Mesenchymal stem cell (in vitro differentiated cells and primary cell): ENCODE measurements at regions not wholly inside any gene's neighbourhood (a gene's known extent, or its start where the extent isn't known, plus 50 kb on each side); places are given as distances from the start of the nearest gene placed in this dataset.
A peak's percentile ranks its signal among the peaks of the same experiment; 100 is the strongest.

Experiments
- DNase-seq: peaks from one replicate; pipeline ENCODE4 v3.0.0-alpha.2; 2013
- H2AFZ ChIP-seq: one replicate; pipeline ENCODE4 v1.6.1; 2013; ENCODE audit warnings: low read depth, mild to moderate bottlenecking, control low read depth, inconsistent platforms, low read length, moderate library complexity
- H2AK5ac ChIP-seq: 2 replicates; pipeline ENCODE4 v1.6.1; 2013; ENCODE audit warnings: low read length, moderate library complexity, mild to moderate bottlenecking, inconsistent platforms; ENCODE audit not compliant: severe bottlenecking
- H2BK120ac ChIP-seq: one replicate; pipeline ENCODE4 v1.6.1; 2013; ENCODE audit warnings: low read depth, mild to moderate bottlenecking, inconsistent platforms, low read length, moderate library complexity
- H2BK12ac ChIP-seq, 2 experiments: one replicate each; pipeline ENCODE4 v1.6.1; 2013; ENCODE audit warnings: inconsistent platforms in 2 of 2, low read length in 2 of 2, mild to moderate bottlenecking in 2 of 2, moderate library complexity in 2 of 2, control low read depth in 1 of 2
- H2BK15ac ChIP-seq: one replicate; pipeline ENCODE4 v1.6.1; 2013; ENCODE audit warnings: mild to moderate bottlenecking, low read depth, inconsistent platforms; ENCODE audit not compliant: poor library complexity, severe bottlenecking
- H2BK5ac ChIP-seq: 2 replicates; pipeline ENCODE4 v1.6.1; 2013; ENCODE audit warnings: low read depth, mild to moderate bottlenecking, low read length, control low read depth, inconsistent platforms; ENCODE audit not compliant: poor library complexity, severe bottlenecking
- H3K14ac ChIP-seq, 2 experiments: one replicate each; pipeline ENCODE4 v1.6.1; 2013; ENCODE audit warnings: inconsistent platforms in 2 of 2, low read length in 2 of 2, control low read depth in 1 of 2, mild to moderate bottlenecking in 1 of 2, moderate library complexity in 1 of 2
- H3K18ac ChIP-seq, 2 experiments: one replicate each; pipeline ENCODE4 v1.6.1; 2013; ENCODE audit warnings: inconsistent platforms in 2 of 2, low read length in 2 of 2, control low read depth in 1 of 2, low read depth in 1 of 2, mild to moderate bottlenecking in 1 of 2
- H3K23ac ChIP-seq, 2 experiments: one replicate each; pipeline ENCODE4 v1.6.1; 2013; ENCODE audit warnings: inconsistent platforms in 2 of 2, low read length in 2 of 2, mild to moderate bottlenecking in 2 of 2, moderate library complexity in 2 of 2, control low read depth in 1 of 2
- H3K27ac ChIP-seq: 2 replicates; pipeline ENCODE4 v1.5.1; 2013; ENCODE audit warnings: mild to moderate bottlenecking, moderate library complexity, low read length, control low read depth, inconsistent platforms; ENCODE audit not compliant: poor library complexity, severe bottlenecking
- H3K27me3 ChIP-seq, 2 experiments: 2 replicates each; pipeline versions ENCODE4 v1.6.1 to v1.7.0; 2013; ENCODE audit warnings: low read length in 2 of 2, mild to moderate bottlenecking in 2 of 2, moderate library complexity in 2 of 2, control low read depth in 1 of 2, inconsistent platforms in 1 of 2; ENCODE audit not compliant: control insufficient read depth in 1 of 2, insufficient read depth in 1 of 2
- H3K36me3 ChIP-seq, 2 experiments: 2 replicates each; pipeline versions ENCODE4 v1.6.1 to v1.7.0; 2013; ENCODE audit warnings: low read length in 2 of 2, control low read depth in 1 of 2, inconsistent platforms in 1 of 2, low read depth in 1 of 2, mild to moderate bottlenecking in 1 of 2; ENCODE audit not compliant: insufficient read depth in 2 of 2, control insufficient read depth in 1 of 2
- H3K4ac ChIP-seq, 2 experiments: one replicate each; pipeline ENCODE4 v1.6.1; 2013; ENCODE audit warnings: inconsistent platforms in 2 of 2, low read length in 2 of 2, mild to moderate bottlenecking in 2 of 2, moderate library complexity in 2 of 2, control low read depth in 1 of 2, low read depth in 1 of 2
- H3K4me1 ChIP-seq: 2 replicates; pipeline ENCODE4 v1.6.1; 2013; ENCODE audit warnings: low read depth, low read length, control low read depth; ENCODE audit not compliant: control insufficient read depth, insufficient read depth
- H3K4me2 ChIP-seq: 2 replicates; pipeline ENCODE4 v1.6.1; 2013; ENCODE audit warnings: low read length, mild to moderate bottlenecking, inconsistent platforms; ENCODE audit not compliant: poor library complexity, severe bottlenecking
- H3K4me3 ChIP-seq, 2 experiments: 2 replicates each; pipeline versions ENCODE4 v1.5.1 to v1.7.0; 2013; ENCODE audit warnings: low read length in 2 of 2, mild to moderate bottlenecking in 2 of 2, control low read depth in 1 of 2, low read depth in 1 of 2; ENCODE audit not compliant: insufficient read depth in 1 of 2
- H3K79me1 ChIP-seq: replicated peaks from 2 replicates; pipeline ENCODE4 v1.6.1; 2013; ENCODE audit warnings: mild to moderate bottlenecking, control low read depth, low read length, inconsistent platforms; ENCODE audit not compliant: poor library complexity, severe bottlenecking
- H3K9ac ChIP-seq: 2 replicates; pipeline ENCODE4 v1.7.0; 2013; ENCODE audit warnings: mild to moderate bottlenecking, low read length, moderate library complexity
- H3K9me3 ChIP-seq: 2 replicates; pipeline ENCODE4 v1.7.0; 2013; ENCODE audit warnings: mild to moderate bottlenecking, low read length; ENCODE audit not compliant: control insufficient read depth
- H4K8ac ChIP-seq: one replicate; pipeline ENCODE4 v1.6.1; 2013; ENCODE audit warnings: inconsistent platforms, mild to moderate bottlenecking, low read length, moderate library complexity
- H4K91ac ChIP-seq: one replicate; pipeline ENCODE4 v1.6.1; 2013; ENCODE audit warnings: mild to moderate bottlenecking, low read length, inconsistent platforms
- WGBS: methylation state at CpG from one replicate; pipeline ENCODE4 v1.1.7; 2013; ENCODE audit warnings: mixed read lengths; 5-methylcytosine and 5-hydroxymethylcytosine counted together

GRCh38 chrX:9149501-9150245, 115.7 kb upstream of the FAM9B start:
- H3K4me2 ChIP-seq = no peak overlapping the region
- H4K91ac ChIP-seq = no peak overlapping the region
- no peak overlapping the region for H2BK12ac ChIP-seq
- H4K8ac ChIP-seq = no peak overlapping the region
- H2BK5ac ChIP-seq = no peak overlapping the region
- H3K4me1 ChIP-seq = peaks cover 5% of the 10 kb centered on the region
- peak overlapping the region in 1 of 2 experiments; percentile 48 for H3K18ac ChIP-seq
- H3K4ac ChIP-seq = no peak overlapping the region
- DNase-seq = peak; percentile 20
- no peaks in the 10 kb centered on the region for H3K36me3 ChIP-seq
- no peaks in the 10 kb centered on the region for H3K79me1 ChIP-seq
- peaks cover 10% of the 10 kb centered on the region for H3K9me3 ChIP-seq
- 77% methylated on average over 8 of the region's 8 CpGs for WGBS
- H3K4me3 ChIP-seq = no peak overlapping the region
- no peak overlapping the region for H3K9ac ChIP-seq
- H3K14ac ChIP-seq = no peak overlapping the region
- no peak overlapping the region for H2BK15ac ChIP-seq
- no peak overlapping the region for H2BK120ac ChIP-seq
- no peak overlapping the region for H2AFZ ChIP-seq
- peak overlapping the region; percentile 96 for H3K27ac ChIP-seq
- H2AK5ac ChIP-seq = no peak overlapping the region
- H3K27me3 ChIP-seq = no peaks in the 10 kb centered on the region
- no peak overlapping the region for H3K23ac ChIP-seq

GRCh38 chrX:9151772-9152307, 117.9 kb upstream of the FAM9B start:
- no peak overlapping the region for H4K91ac ChIP-seq
- H3K4ac ChIP-seq = no peak overlapping the region
- no peak overlapping the region for H3K9ac ChIP-seq
- H2AK5ac ChIP-seq = no peak overlapping the region
- no peak overlapping the region for H3K14ac ChIP-seq
- H2BK12ac ChIP-seq = no peak overlapping the region
- no peak overlapping the region for H4K8ac ChIP-seq
- H2BK5ac ChIP-seq = no peak overlapping the region
- H2AFZ ChIP-seq = no peak overlapping the region
- no peak overlapping the region for H3K4me3 ChIP-seq
- H2BK120ac ChIP-seq = no peak overlapping the region
- H3K9me3 ChIP-seq = peaks cover 14% of the 10 kb centered on the region
- H3K4me2 ChIP-seq = no peak overlapping the region
- no peaks in the 10 kb centered on the region for H3K27me3 ChIP-seq
- DNase-seq = no peak
- no peak overlapping the region for H2BK15ac ChIP-seq
- H3K36me3 ChIP-seq = no peaks in the 10 kb centered on the region
- H3K4me1 ChIP-seq = peaks cover 4% of the 10 kb centered on the region
- no peak overlapping the region for H3K23ac ChIP-seq
- no CpG with 5 or more reads among the region's 2 CpGs for WGBS
- no peaks in the 10 kb centered on the region for H3K79me1 ChIP-seq
- no peak overlapping the region for H3K18ac ChIP-seq
- no peak overlapping the region for H3K27ac ChIP-seq

- H2BK12ac ChIP-seq = no peak overlapping the region
- H4K8ac ChIP-seq = no peak overlapping the region
- H3K27me3 ChIP-seq = no peaks in the 10 kb centered on the region
- H3K79me1 ChIP-seq = no peaks in the 10 kb centered on the region
- no peaks in the 10 kb centered on the region for H3K36me3 ChIP-seq
- H3K18ac ChIP-seq = no peak overlapping the region
- H3K4me1 ChIP-seq = peaks cover 1% of the 10 kb centered on the region
- no peak overlapping the region for H3K4me2 ChIP-seq
- no peak overlapping the region for H3K23ac ChIP-seq
- H3K14ac ChIP-seq = no peak overlapping the region
- H2AFZ ChIP-seq = no peak overlapping the region
- no peak overlapping the region for H3K9ac ChIP-seq
- no peak overlapping the region for H2AK5ac ChIP-seq
- WGBS = 0% methylated on average over 1 of the region's 1 CpG
- H2BK120ac ChIP-seq = no peak overlapping the region
- H3K4me3 ChIP-seq = no peak overlapping the region
- peaks cover 14% of the 10 kb centered on the region for H3K9me3 ChIP-seq
- H4K91ac ChIP-seq = no peak overlapping the region
- no peak overlapping the region for H2BK5ac ChIP-seq
- DNase-seq = peak; percentile 48
- no peak overlapping the region for H3K27ac ChIP-seq
- H3K4ac ChIP-seq = no peak overlapping the region
- H2BK15ac ChIP-seq = no peak overlapping the region
These were observed 119.4 kb upstream of the FAM9B start for GRCh38 chrX:9153300-9153699.

- Histone ChIP-seq H3K23ac (no peak overlapping the region), H3K9me3 (peaks cover 5% of the 10 kb centered on the region), H3K14ac (no peak overlapping the region), H2AK5ac (no peak overlapping the region), H3K4me2 (no peak overlapping the region), H3K27ac (no peak overlapping the region), H2BK12ac (no peak overlapping the region), H3K27me3 (no peaks in the 10 kb centered on the region), H4K8ac (no peak overlapping the region), H3K18ac (no peak overlapping the region), H2BK5ac (no peak overlapping the region), H3K79me1 (no peaks in the 10 kb centered on the region), H3K4ac (no peak overlapping the region), H3K4me1 (peaks cover 1% of the 10 kb centered on the region), H2BK15ac (no peak overlapping the region), H3K9ac (no peak overlapping the region), H2BK120ac (no peak overlapping the region), H3K36me3 (no peaks in the 10 kb centered on the region), H2AFZ (no peak overlapping the region), H3K4me3 (no peak overlapping the region), H4K91ac (no peak overlapping the region)
- 91% methylated on average over 7 of the region's 7 CpGs for WGBS
- DNase-seq = no peak
These were observed 124.7 kb upstream of the FAM9B start for GRCh38 chrX:9158611-9159010.
